Neural cell (in vitro differentiated cells): ENCODE measurements at regions not wholly inside any gene's neighbourhood (a gene's known extent, or its start where the extent isn't known, plus 50 kb on each side); places are given as distances from the start of the nearest gene placed in this dataset.

Source experiments
- H2AFZ ChIP-seq: fragments of 200-600, 300-800 bp; sonication (generic), shearing (Covaris generic); 2 replicates; pipeline ENCODE4 v1.6.0; 2014; ENCODE audit warnings: low read depth, mild to moderate bottlenecking, antibody characterized with exemption, low read length, moderate library complexity
- H3F3A ChIP-seq: fragments of 200-600 bp; shearing (Covaris generic); 2 replicates; pipeline ENCODE4 v1.6.1; 2016; ENCODE audit warnings: mild to moderate bottlenecking, moderate library complexity, mixed read lengths, antibody characterized with exemption, low read length; ENCODE audit not compliant: insufficient read depth, poor library complexity, severe bottlenecking
- H3K27ac ChIP-seq: fragments of 200-600, 300-800 bp; sonication (generic), shearing (Covaris generic); 2 replicates; pipeline ENCODE4 v1.5.1; 2014; ENCODE audit warnings: mild to moderate bottlenecking, low read length, moderate library complexity
- H3K27me3 ChIP-seq: fragments of 300-800, 200-600 bp; sonication (generic), shearing (Covaris generic); 2 replicates; pipeline ENCODE4 v1.6.0; 2014; ENCODE audit warnings: mild to moderate bottlenecking, low read depth, low read length, moderate library complexity; ENCODE audit not compliant: insufficient read depth
- H3K36me3 ChIP-seq: fragments of 300-800, 200-600 bp; sonication (generic), shearing (Covaris generic); 2 replicates; pipeline ENCODE4 v1.5.1; 2014; ENCODE audit warnings: mild to moderate bottlenecking, antibody characterized with exemption, low read length, moderate library complexity; ENCODE audit not compliant: insufficient read depth
- H3K4me2 ChIP-seq: fragments of 300-800, 200-600 bp; sonication (generic), shearing (Covaris generic); 2 replicates; pipeline ENCODE4 v1.6.0; 2014; ENCODE audit warnings: mild to moderate bottlenecking, low read length
- H3K4me3 ChIP-seq: fragments of 300-800, 200-600 bp; sonication (generic), shearing (Covaris generic); 2 replicates; pipeline ENCODE4 v1.5.1; 2014; ENCODE audit warnings: mild to moderate bottlenecking, low read length, moderate library complexity
- H3K79me2 ChIP-seq: fragments of 200-600 bp; shearing (Covaris generic); replicated peaks from 2 replicates; pipeline ENCODE4 v1.6.0; 2014; ENCODE audit warnings: mild to moderate bottlenecking, low read length, moderate library complexity; ENCODE audit not compliant: insufficient read depth
- H3K9ac ChIP-seq: fragments of 300-800, 200-600 bp; sonication (generic), shearing (Covaris generic); 2 replicates; pipeline ENCODE4 v1.6.1; 2016; ENCODE audit warnings: mild to moderate bottlenecking, low read length, mixed read lengths
- H3K9me2 ChIP-seq: fragments of 200-600 bp; shearing (Covaris generic); 2 replicates; pipeline ENCODE4 v1.6.1; 2016; ENCODE audit warnings: mild to moderate bottlenecking, low read length, mixed read lengths; ENCODE audit not compliant: insufficient read depth
- H3K9me3 ChIP-seq: fragments of 200-600, 300-800 bp; sonication (generic), shearing (Covaris generic); 2 replicates; pipeline ENCODE4 v1.6.1; 2016; ENCODE audit warnings: mild to moderate bottlenecking, mixed run types, low read length, moderate library complexity, mixed read lengths
- H4K20me1 ChIP-seq: fragments of 200-600 bp; shearing (Covaris generic); 2 replicates; pipeline ENCODE4 v1.6.1; 2016; ENCODE audit warnings: mild to moderate bottlenecking, mixed run types; ENCODE audit not compliant: insufficient read depth
- CTCF ChIP-seq: fragments of 450-650 bp; IDR thresholded peaks from 2 replicates; pipeline ENCODE4 v1.5.1; 2014; ENCODE audit warnings: antibody characterized with exemption, mild to moderate bottlenecking, moderate library complexity; ENCODE audit not compliant: poor library complexity, severe bottlenecking
- EP300 ChIP-seq: fragments of 450-650 bp; conservative IDR thresholded peaks from 2 replicates; pipeline ENCODE4 v1.6.1; 2014; ENCODE audit warnings: antibody characterized with exemption, mild to moderate bottlenecking, moderate library complexity; ENCODE audit not compliant: poor library complexity, severe bottlenecking
- EZH2 ChIP-seq: fragments of 200-600, 300-800 bp; shearing (Covaris generic), sonication (generic); IDR thresholded peaks from 2 replicates; pipeline ENCODE4 v1.6.1; 2014; ENCODE audit warnings: antibody characterized with exemption, low read length, borderline replicate concordance, mild to moderate bottlenecking; ENCODE audit not compliant: insufficient read depth, poor library complexity, severe bottlenecking
- MXI1 ChIP-seq: fragments of 450-650 bp; conservative IDR thresholded peaks from 2 replicates; pipeline ENCODE4 v1.6.1; 2014; ENCODE audit warnings: antibody characterized with exemption, mild to moderate bottlenecking; ENCODE audit not compliant: poor library complexity, severe bottlenecking
- POLR2AphosphoS5 ChIP-seq: IDR thresholded peaks from 2 replicates; pipeline ENCODE4 v1.6.1; 2012
- RAD21 ChIP-seq: fragments of 450-650 bp; conservative IDR thresholded peaks from 2 replicates; pipeline ENCODE4 v1.6.1; 2014; ENCODE audit warnings: antibody characterized with exemption, mild to moderate bottlenecking, moderate library complexity
- REST ChIP-seq: IDR thresholded peaks from 2 replicates; pipeline ENCODE4 v1.6.1; 2012; ENCODE audit warnings: borderline replicate concordance
- SMC3 ChIP-seq: fragments of 450-650 bp; conservative IDR thresholded peaks from 2 replicates; pipeline ENCODE4 v1.6.1; 2014; ENCODE audit warnings: antibody characterized with exemption, mild to moderate bottlenecking, moderate library complexity; ENCODE audit not compliant: poor library complexity
- TAF1 ChIP-seq: IDR thresholded peaks from 2 replicates; pipeline ENCODE4 v1.6.1; 2012; ENCODE audit warnings: low read depth

- no peak overlapping the region for H2AFZ ChIP-seq
- no peak overlapping the region for H3K9ac ChIP-seq
- H3K4me3 ChIP-seq, result no peak overlapping the region
- TF ChIP-seq SMC3, result no peak
- TF ChIP-seq CTCF, result no peak
- no peak for TF ChIP-seq TAF1
- no peak for TF ChIP-seq MXI1
- TF ChIP-seq RAD21, result no peak
- no peak for TF ChIP-seq REST
- no peak for TF ChIP-seq POLR2AphosphoS5
- TF ChIP-seq EP300, result no peak
- no peak overlapping the region for H3K4me2 ChIP-seq
- H4K20me1 ChIP-seq, result no peaks in the 10 kb centered on the region
- H3F3A ChIP-seq, result no peaks in the 10 kb centered on the region
- H3K79me2 ChIP-seq, result no peaks in the 10 kb centered on the region
- H3K9me2 ChIP-seq, result no peaks in the 10 kb centered on the region
- H3K27ac ChIP-seq, result no peak overlapping the region
- no peaks in the 10 kb centered on the region for H3K36me3 ChIP-seq
- no peaks in the 10 kb centered on the region for H3K9me3 ChIP-seq
- no peaks in the 10 kb centered on the region for H3K27me3 ChIP-seq
Measured at GRCh38 chr7:24463474-24463873, 109.8 kb upstream of the PALS2 start.

- H3K79me2 ChIP-seq, result no peaks in the 10 kb centered on the region
- no peaks in the 10 kb centered on the region for H3K9me2 ChIP-seq
- H3K36me3 ChIP-seq, result no peaks in the 10 kb centered on the region
- H3K4me2 ChIP-seq, result no peak overlapping the region
- H3K27me3 ChIP-seq, result no peaks in the 10 kb centered on the region
- no peak overlapping the region for H3K27ac ChIP-seq
- H3K9ac ChIP-seq, result no peak overlapping the region
- H3K4me3 ChIP-seq, result no peak overlapping the region
- no peaks in the 10 kb centered on the region for H3K9me3 ChIP-seq
- no peak for TF ChIP-seq TAF1
- TF ChIP-seq SMC3, result no peak
- TF ChIP-seq REST, result no peak
- TF ChIP-seq MXI1, result no peak
- no peak for TF ChIP-seq EZH2
- TF ChIP-seq CTCF, result no peak
- no peak for TF ChIP-seq POLR2AphosphoS5
- no peak for TF ChIP-seq EP300
- no peak for TF ChIP-seq RAD21
- no peak overlapping the region for H2AFZ ChIP-seq
- no peaks in the 10 kb centered on the region for H3F3A ChIP-seq
- H4K20me1 ChIP-seq, result no peaks in the 10 kb centered on the region
Measured at GRCh38 chr7:24464861-24465260, 108.4 kb upstream of the PALS2 start.
